ENCODE measurements at regions not wholly inside any gene's neighbourhood (a gene's known extent, or its start where the extent isn't known, plus 50 kb on each side); places are given as distances from the start of the nearest gene placed in this dataset.

DNA sequence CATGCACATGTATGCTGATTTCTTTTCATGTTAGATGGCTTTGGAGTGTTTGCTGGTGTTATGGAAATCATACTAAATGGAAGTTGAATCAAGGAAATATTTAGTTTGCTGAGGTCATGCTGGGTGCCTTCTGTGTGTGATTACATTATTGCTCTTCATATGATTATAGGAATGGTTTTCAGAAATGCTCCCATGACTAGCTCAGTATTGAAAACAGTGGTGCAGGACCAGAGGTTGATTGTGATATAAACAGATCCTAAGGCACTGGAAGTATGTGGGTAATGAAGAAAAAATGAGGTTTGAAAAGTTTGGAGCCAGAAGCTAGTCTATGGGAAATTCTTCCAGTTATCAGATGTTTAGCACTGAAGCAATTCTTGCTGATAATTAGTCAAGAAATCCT, 693.1 kb downstream of the UTRN start:
- TF ChIP-seq JUND (IDR thresholded peaks at IDR 0.05; ENCODE audit: low read length) (no peak), CBX5 (IDR thresholded peaks at IDR 0.05; ENCODE audit: low read depth, low read length) (no peak), SIN3A (conservative IDR thresholded peaks at IDR 0.05 in 1 of 2, IDR thresholded peaks at IDR 0.05 in 1 of 2; ENCODE audit: low read depth in 1 of 2, low read length in 2 of 2) (no peak), SUZ12 (IDR thresholded peaks at IDR 0.05; ENCODE audit: low read length) (no peak), SP2 (IDR thresholded peaks at IDR 0.05; ENCODE audit: low read length) (no peak), POLR2A (IDR thresholded peaks at IDR 0.05; ENCODE audit: control extremely low read depth in 1 of 2, low read depth in 2 of 2, low read length in 2 of 2) (no peak)
- TF ChIP-seq, protein P1, sequence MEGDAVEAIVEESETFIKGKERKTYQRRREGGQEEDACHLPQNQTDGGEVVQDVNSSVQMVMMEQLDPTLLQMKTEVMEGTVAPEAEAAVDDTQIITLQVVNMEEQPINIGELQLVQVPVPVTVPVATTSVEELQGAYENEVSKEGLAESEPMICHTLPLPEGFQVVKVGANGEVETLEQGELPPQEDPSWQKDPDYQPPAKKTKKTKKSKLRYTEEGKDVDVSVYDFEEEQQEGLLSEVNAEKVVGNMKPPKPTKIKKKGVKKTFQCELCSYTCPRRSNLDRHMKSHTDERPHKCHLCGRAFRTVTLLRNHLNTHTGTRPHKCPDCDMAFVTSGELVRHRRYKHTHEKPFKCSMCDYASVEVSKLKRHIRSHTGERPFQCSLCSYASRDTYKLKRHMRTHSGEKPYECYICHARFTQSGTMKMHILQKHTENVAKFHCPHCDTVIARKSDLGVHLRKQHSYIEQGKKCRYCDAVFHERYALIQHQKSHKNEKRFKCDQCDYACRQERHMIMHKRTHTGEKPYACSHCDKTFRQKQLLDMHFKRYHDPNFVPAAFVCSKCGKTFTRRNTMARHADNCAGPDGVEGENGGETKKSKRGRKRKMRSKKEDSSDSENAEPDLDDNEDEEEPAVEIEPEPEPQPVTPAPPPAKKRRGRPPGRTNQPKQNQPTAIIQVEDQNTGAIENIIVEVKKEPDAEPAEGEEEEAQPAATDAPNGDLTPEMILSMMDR (IDR thresholded peaks at IDR 0.05; ENCODE audit: control extremely low read depth in 1 of 3, insufficient read depth in 1 of 3, low read depth in 1 of 3, low read length in 3 of 3): no peak
- TF ChIP-seq, protein P2, sequence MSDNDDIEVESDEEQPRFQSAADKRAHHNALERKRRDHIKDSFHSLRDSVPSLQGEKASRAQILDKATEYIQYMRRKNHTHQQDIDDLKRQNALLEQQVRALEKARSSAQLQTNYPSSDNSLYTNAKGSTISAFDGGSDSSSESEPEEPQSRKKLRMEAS (IDR thresholded peaks at IDR 0.05): no peak

Data from H1 (cell line).